Transverse colon (tissue), 4 donors: ENCODE measurements at regions not wholly inside any gene's neighbourhood (a gene's known extent, or its start where the extent isn't known, plus 50 kb on each side); places are given as distances from the start of the nearest gene placed in this dataset.

Experiments used
- CTCF ChIP-seq, 5 experiments: fragments of 200-600 bp in 3 of 5; fragments of 450-650 bp in 2 of 5; sonication (generic) in 3 of 5; IDR thresholded peaks; 1 replicate in 2 of 5; 2 replicates in 3 of 5; pipeline ENCODE4 v1.5.1; 2016 to 2017; ENCODE audit warnings: antibody characterized with exemption in 5 of 5, inconsistent platforms in 3 of 5, mild to moderate bottlenecking in 2 of 5, moderate library complexity in 1 of 5
- EP300 ChIP-seq: sonication (generic); formaldehyde crosslinking; IDR thresholded peaks from one replicate; pipeline ENCODE4 v1.6.1; 2017; ENCODE audit warnings: antibody characterized with exemption, low read depth
- POLR2A ChIP-seq: fragments of 450-650 bp; IDR thresholded peaks from one replicate; pipeline ENCODE4 v1.6.1; 2016; ENCODE audit warnings: antibody characterized with exemption, mild to moderate bottlenecking, moderate library complexity
- POLR2AphosphoS5 ChIP-seq, 3 donors: sonication (generic); formaldehyde crosslinking; IDR thresholded peaks; one replicate each; pipeline ENCODE4 v1.6.1; 2016; ENCODE audit warnings: antibody characterized with exemption in 3 of 3

GRCh38 chr2:57943315-57943714, 103.3 kb upstream of the VRK2 start:
- no peak for TF ChIP-seq CTCF (IDR thresholded peaks at IDR 0.05)
- TF ChIP-seq POLR2A = no peak
- TF ChIP-seq POLR2AphosphoS5 (IDR thresholded peaks at IDR 0.05) = no peak
- TF ChIP-seq EP300 = no peak
